GM23338 (cell line): ENCODE measurements at regions not wholly inside any gene's neighbourhood (a gene's known extent, or its start where the extent isn't known, plus 50 kb on each side); places are given as distances from the start of the nearest gene placed in this dataset.

Experiments used
- ATAC-seq: fragments of 200-7000 bp; cut with Tn5 transposase; 3 replicates; pipeline ENCODE4 v1.9.1; 2020
- DNase-seq: peaks from one replicate; pipeline ENCODE4 v3.0.0-alpha.2; 2015; ENCODE audit warnings: low spot score
- H2AFZ ChIP-seq: fragments of 200-600 bp; sonication (generic); 2 replicates; pipeline ENCODE4 v1.8.0; 2016; ENCODE audit warnings: antibody characterized with exemption, mild to moderate bottlenecking, moderate library complexity
- H3F3A ChIP-seq: fragments of 200-600 bp; sonication (generic); replicated peaks from 2 replicates; pipeline ENCODE4 v1.8.0; 2017; ENCODE audit warnings: antibody characterized with exemption, mixed run types, low read depth
- H3K27ac ChIP-seq: fragments of 200-600 bp; sonication (generic); 2 replicates; pipeline ENCODE4 v1.6.1; 2016; ENCODE audit warnings: low read depth
- H3K27me3 ChIP-seq: fragments of 200-600 bp; sonication (generic); 2 replicates; pipeline ENCODE4 v1.8.0; 2016; ENCODE audit warnings: mild to moderate bottlenecking, mixed run types, moderate library complexity; ENCODE audit not compliant: insufficient read depth
- H3K36me3 ChIP-seq: fragments of 200-600 bp; sonication (generic); 2 replicates; pipeline ENCODE4 v1.8.0; 2016; ENCODE audit warnings: mild to moderate bottlenecking; ENCODE audit not compliant: insufficient read depth
- H3K4me1 ChIP-seq: fragments of 200-600 bp; sonication (generic); 2 replicates; pipeline ENCODE4 v1.8.0; 2016; ENCODE audit warnings: mild to moderate bottlenecking, moderate library complexity; ENCODE audit not compliant: insufficient read depth
- H3K4me2 ChIP-seq: fragments of 200-600 bp; sonication (generic); 2 replicates; pipeline ENCODE4 v1.7.1; 2017; ENCODE audit warnings: mixed run types
- H3K4me3 ChIP-seq: fragments of 200-600 bp; sonication (generic); 2 replicates; pipeline ENCODE4 v1.6.1; 2016; ENCODE audit warnings: mixed run types
- H3K79me2 ChIP-seq: fragments of 200-600 bp; sonication (generic); replicated peaks from 2 replicates; pipeline ENCODE4 v1.8.0; 2017; ENCODE audit warnings: mild to moderate bottlenecking; ENCODE audit not compliant: insufficient read depth
- H3K9me2 ChIP-seq: fragments of 200-600 bp; sonication (generic); 2 replicates; pipeline ENCODE4 v1.8.0; 2017; ENCODE audit not compliant: insufficient read depth
- H4K20me1 ChIP-seq: fragments of 200-600 bp; sonication (generic); replicated peaks from 2 replicates; pipeline ENCODE4 v1.8.0; 2017; ENCODE audit warnings: mild to moderate bottlenecking; ENCODE audit not compliant: insufficient read depth
- H3K27ac Mint-ChIP-seq: 2 replicates; pipeline ENCODE4 v1.8.0; 2020; ENCODE audit warnings: inconsistent platforms, mild to moderate bottlenecking, moderate library complexity, mixed read lengths
- H3K27me3 Mint-ChIP-seq: 3 replicates; pipeline ENCODE4 v1.8.0; 2022; ENCODE audit warnings: low read depth, mild to moderate bottlenecking, moderate library complexity, mixed read lengths, inconsistent platforms; ENCODE audit not compliant: insufficient read depth, poor library complexity
- H3K36me3 Mint-ChIP-seq: 3 replicates; pipeline ENCODE4 v1.8.0; 2021; ENCODE audit warnings: low read depth, mild to moderate bottlenecking, inconsistent platforms, moderate library complexity, mixed read lengths
- H3K4me1 Mint-ChIP-seq: 3 replicates; pipeline ENCODE4 v1.8.0; 2020; ENCODE audit warnings: mild to moderate bottlenecking, inconsistent platforms, mixed read lengths
- H3K4me3 Mint-ChIP-seq: 3 replicates; pipeline ENCODE4 v1.8.0; 2021; ENCODE audit warnings: moderate library complexity, mild to moderate bottlenecking, inconsistent platforms, mixed read lengths
- H3K9me3 Mint-ChIP-seq: 3 replicates; pipeline ENCODE4 v1.8.0; 2020; ENCODE audit warnings: moderate library complexity, mild to moderate bottlenecking, inconsistent platforms, mixed read lengths
- ETS1 ChIP-seq: IDR thresholded peaks from 2 replicates; pipeline ENCODE4 v1.6.1; 2016; ENCODE audit warnings: antibody characterized with exemption
- EZH2phosphoT487 ChIP-seq: fragments of 200-600 bp; sonication (generic); IDR thresholded peaks from one replicate; pipeline ENCODE4 v1.8.1; 2018; ENCODE audit warnings: antibody characterized with exemption; ENCODE audit not compliant: unreplicated experiment
- JUNB ChIP-seq: IDR thresholded peaks from one replicate; pipeline ENCODE4 v1.6.1; 2016; ENCODE audit warnings: antibody characterized with exemption; ENCODE audit not compliant: unreplicated experiment
- POLR2AphosphoS5 ChIP-seq: IDR thresholded peaks from 2 replicates; pipeline ENCODE4 v1.6.1; 2016; ENCODE audit warnings: antibody characterized with exemption, low read depth
- REST ChIP-seq: IDR thresholded peaks from one replicate; pipeline ENCODE4 v1.6.1; 2018; ENCODE audit warnings: antibody characterized with exemption; ENCODE audit not compliant: unreplicated experiment
- STAT1 ChIP-seq: IDR thresholded peaks from one replicate; pipeline ENCODE4 v1.6.1; 2016; ENCODE audit warnings: antibody characterized with exemption; ENCODE audit not compliant: unreplicated experiment
- ZNF331 ChIP-seq: fragments of 250-450 bp; sonication (Bioruptor Pico); IDR thresholded peaks from 2 replicates; pipeline ENCODE4 v1.5.0; 2020; ENCODE audit warnings: low read depth, mild to moderate bottlenecking, moderate library complexity
- TF ChIP-seq, protein P1 (sequence below): fragments of 250-450 bp; sonication (Bioruptor Pico); IDR thresholded peaks from 2 replicates; pipeline ENCODE4 v1.5.0; 2020; ENCODE audit warnings: mild to moderate bottlenecking, moderate library complexity

GRCh38 chr3:6392123-6392522 lies 468.8 kb upstream of the GRM7 start:
- no peaks in the 10 kb centered on the region for H3K27me3 Mint-ChIP-seq
- Histone ChIP-seq H3K4me2 (no peak overlapping the region), H3K36me3 (peaks cover 19% of the 10 kb centered on the region; the same call in 1 of the 2 replicates), H3K79me2 (no peaks in the 10 kb centered on the region), H3K27me3 (no peaks in the 10 kb centered on the region), H2AFZ (no peak overlapping the region), H4K20me1 (no peaks in the 10 kb centered on the region), H3K4me1 (no peaks in the 10 kb centered on the region), H3K27ac (no peak overlapping the region), H3K9me2 (no peaks in the 10 kb centered on the region), H3K4me3 (no peak overlapping the region), H3F3A (no peaks in the 10 kb centered on the region)
- H3K4me1 Mint-ChIP-seq, result no peaks in the 10 kb centered on the region
- no peak overlapping the region for H3K4me3 Mint-ChIP-seq
- ATAC-seq, result no peak
- H3K27ac Mint-ChIP-seq, result no peak overlapping the region
- H3K9me3 Mint-ChIP-seq, result peaks cover 62% of the 10 kb centered on the region
- no peak for DNase-seq
- no peak for TF ChIP-seq REST
- TF ChIP-seq POLR2AphosphoS5, result no peak
- TF ChIP-seq ZNF331 (CRISPR knock-in tag), result no peak
- no peak for TF ChIP-seq EZH2phosphoT487
- no peak for TF ChIP-seq JUNB
- 0 out of 3 replicates have a peak, but pooled peaks cover 3% of the 10 kb centered on the region for H3K36me3 Mint-ChIP-seq

DNA sequence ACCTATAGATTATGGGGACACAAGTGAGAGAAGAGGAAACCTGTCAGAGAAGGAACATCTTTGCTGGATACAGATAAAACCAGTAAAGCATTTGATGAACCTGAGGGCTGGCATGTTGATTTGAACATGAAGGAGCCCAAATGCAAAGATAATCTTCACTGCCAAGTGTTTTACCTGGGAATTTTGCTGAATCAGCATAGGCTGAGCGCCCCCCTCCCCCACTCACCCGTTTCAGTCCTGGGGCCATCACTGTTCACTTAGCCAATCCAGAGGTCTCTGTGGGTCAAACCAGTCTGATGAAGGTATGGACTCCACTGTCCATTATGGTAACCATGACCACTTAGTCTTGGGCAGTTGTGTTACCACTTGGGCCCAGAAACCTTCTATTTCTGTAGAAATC lies 466.0 kb upstream of the GRM7 start:
- H3K4me3 ChIP-seq, result no peak overlapping the region
- Mint-ChIP-seq H3K4me3 (no peak overlapping the region), H3K9me3 (peaks cover 59% of the 10 kb centered on the region), H3K27me3 (no peaks in the 10 kb centered on the region), H3K36me3 (peaks cover 4% of the 10 kb centered on the region), H3K4me1 (peaks cover 9% of the 10 kb centered on the region), H3K27ac (no peak overlapping the region)
- H3K4me1 ChIP-seq, result no peaks in the 10 kb centered on the region
- no peak overlapping the region for H2AFZ ChIP-seq
- H3K4me2 ChIP-seq, result no peak overlapping the region
- no peak for DNase-seq
- no peaks in the 10 kb centered on the region for H3K79me2 ChIP-seq
- H3K27ac ChIP-seq, result no peak overlapping the region
- H4K20me1 ChIP-seq, result no peaks in the 10 kb centered on the region
- no peak for ATAC-seq
- H3K36me3 ChIP-seq, result peaks cover 15% of the 10 kb centered on the region; the same call in 1 of the 2 replicates
- H3F3A ChIP-seq, result no peaks in the 10 kb centered on the region
- no peaks in the 10 kb centered on the region for H3K9me2 ChIP-seq
- no peaks in the 10 kb centered on the region for H3K27me3 ChIP-seq
- TF ChIP-seq STAT1 (no peak), REST (no peak), ETS1 (no peak)
- TF ChIP-seq, protein P1, sequence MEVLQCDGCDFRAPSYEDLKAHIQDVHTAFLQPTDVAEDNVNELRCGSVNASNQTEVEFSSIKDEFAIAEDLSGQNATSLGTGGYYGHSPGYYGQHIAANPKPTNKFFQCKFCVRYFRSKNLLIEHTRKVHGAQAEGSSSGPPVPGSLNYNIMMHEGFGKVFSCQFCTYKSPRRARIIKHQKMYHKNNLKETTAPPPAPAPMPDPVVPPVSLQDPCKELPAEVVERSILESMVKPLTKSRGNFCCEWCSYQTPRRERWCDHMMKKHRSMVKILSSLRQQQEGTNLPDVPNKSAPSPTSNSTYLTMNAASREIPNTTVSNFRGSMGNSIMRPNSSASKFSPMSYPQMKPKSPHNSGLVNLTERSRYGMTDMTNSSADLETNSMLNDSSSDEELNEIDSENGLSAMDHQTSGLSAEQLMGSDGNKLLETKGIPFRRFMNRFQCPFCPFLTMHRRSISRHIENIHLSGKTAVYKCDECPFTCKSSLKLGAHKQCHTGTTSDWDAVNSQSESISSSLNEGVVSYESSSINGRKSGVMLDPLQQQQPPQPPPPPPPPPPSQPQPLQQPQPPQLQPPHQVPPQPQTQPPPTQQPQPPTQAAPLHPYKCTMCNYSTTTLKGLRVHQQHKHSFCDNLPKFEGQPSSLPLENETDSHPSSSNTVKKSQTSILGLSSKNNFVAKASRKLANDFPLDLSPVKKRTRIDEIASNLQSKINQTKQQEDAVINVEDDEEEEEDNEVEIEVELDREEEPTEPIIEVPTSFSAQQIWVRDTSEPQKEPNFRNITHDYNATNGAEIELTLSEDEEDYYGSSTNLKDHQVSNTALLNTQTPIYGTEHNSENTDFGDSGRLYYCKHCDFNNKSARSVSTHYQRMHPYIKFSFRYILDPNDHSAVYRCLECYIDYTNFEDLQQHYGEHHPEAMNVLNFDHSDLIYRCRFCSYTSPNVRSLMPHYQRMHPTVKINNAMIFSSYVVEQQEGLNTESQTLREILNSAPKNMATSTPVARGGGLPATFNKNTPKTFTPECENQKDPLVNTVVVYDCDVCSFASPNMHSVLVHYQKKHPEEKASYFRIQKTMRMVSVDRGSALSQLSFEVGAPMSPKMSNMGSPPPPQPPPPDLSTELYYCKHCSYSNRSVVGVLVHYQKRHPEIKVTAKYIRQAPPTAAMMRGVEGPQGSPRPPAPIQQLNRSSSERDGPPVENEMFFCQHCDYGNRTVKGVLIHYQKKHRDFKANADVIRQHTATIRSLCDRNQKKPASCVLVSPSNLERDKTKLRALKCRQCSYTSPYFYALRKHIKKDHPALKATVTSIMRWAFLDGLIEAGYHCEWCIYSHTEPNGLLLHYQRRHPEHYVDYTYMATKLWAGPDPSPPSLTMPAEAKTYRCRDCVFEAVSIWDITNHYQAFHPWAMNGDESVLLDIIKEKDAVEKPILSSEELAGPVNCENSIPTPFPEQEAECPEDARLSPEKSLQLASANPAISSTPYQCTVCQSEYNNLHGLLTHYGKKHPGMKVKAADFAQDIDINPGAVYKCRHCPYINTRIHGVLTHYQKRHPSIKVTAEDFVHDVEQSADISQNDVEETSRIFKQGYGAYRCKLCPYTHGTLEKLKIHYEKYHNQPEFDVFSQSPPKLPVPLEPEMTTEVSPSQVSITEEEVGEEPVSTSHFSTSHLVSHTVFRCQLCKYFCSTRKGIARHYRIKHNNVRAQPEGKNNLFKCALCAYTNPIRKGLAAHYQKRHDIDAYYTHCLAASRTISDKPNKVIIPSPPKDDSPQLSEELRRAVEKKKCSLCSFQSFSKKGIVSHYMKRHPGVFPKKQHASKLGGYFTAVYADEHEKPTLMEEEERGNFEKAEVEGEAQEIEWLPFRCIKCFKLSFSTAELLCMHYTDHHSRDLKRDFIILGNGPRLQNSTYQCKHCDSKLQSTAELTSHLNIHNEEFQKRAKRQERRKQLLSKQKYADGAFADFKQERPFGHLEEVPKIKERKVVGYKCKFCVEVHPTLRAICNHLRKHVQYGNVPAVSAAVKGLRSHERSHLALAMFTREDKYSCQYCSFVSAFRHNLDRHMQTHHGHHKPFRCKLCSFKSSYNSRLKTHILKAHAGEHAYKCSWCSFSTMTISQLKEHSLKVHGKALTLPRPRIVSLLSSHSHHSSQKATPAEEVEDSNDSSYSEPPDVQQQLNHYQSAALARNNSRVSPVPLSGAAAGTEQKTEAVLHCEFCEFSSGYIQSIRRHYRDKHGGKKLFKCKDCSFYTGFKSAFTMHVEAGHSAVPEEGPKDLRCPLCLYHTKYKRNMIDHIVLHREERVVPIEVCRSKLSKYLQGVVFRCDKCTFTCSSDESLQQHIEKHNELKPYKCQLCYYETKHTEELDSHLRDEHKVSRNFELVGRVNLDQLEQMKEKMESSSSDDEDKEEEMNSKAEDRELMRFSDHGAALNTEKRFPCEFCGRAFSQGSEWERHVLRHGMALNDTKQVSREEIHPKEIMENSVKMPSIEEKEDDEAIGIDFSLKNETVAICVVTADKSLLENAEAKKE (CRISPR knock-in tag), result no peak
